DND-41 (cell line): ENCODE measurements at regions not wholly inside any gene's neighbourhood (a gene's known extent, or its start where the extent isn't known, plus 50 kb on each side); places are given as distances from the start of the nearest gene placed in this dataset.

Source experiments
- CTCF ChIP-seq: IDR thresholded peaks from 2 replicates; pipeline ENCODE4 v1.5.1; 2012; ENCODE audit warnings: borderline replicate concordance, low read length, moderate library complexity, mild to moderate bottlenecking; ENCODE audit not compliant: poor library complexity, severe bottlenecking; ENCODE audit errors: extremely low read depth
- EZH2 ChIP-seq: IDR thresholded peaks from 3 replicates; pipeline ENCODE4 v1.6.1; 2012; ENCODE audit warnings: borderline replicate concordance, low read depth, mild to moderate bottlenecking, moderate library complexity, low read length, inconsistent platforms; ENCODE audit not compliant: severe bottlenecking

- no peak for TF ChIP-seq EZH2
- no peak for TF ChIP-seq CTCF
Observed at GRCh38 chr22:22420580-22420979, 88.0 kb downstream of the ZNF280B start.
